Parathyroid adenoma (tissue), 2 donors: ENCODE measurements at regions not wholly inside any gene's neighbourhood (a gene's known extent, or its start where the extent isn't known, plus 50 kb on each side); places are given as distances from the start of the nearest gene placed in this dataset.

Source experiments
- H2AFZ ChIP-seq: fragments of 300-600 bp; sonication (generic); one replicate; pipeline ENCODE4 v1.7.0; 2017; ENCODE audit warnings: antibody characterized with exemption, mild to moderate bottlenecking
- H3K27ac ChIP-seq: fragments of 300-600 bp; sonication (generic); one replicate; pipeline ENCODE4 v1.7.0; 2017
- H3K27me3 ChIP-seq: fragments of 300-600 bp; sonication (generic); one replicate; pipeline ENCODE4 v1.7.0; 2017; ENCODE audit warnings: low read length; ENCODE audit not compliant: control insufficient read depth, insufficient read depth
- H3K36me3 ChIP-seq: fragments of 300-600 bp; sonication (generic); one replicate; pipeline ENCODE4 v1.7.0; 2017; ENCODE audit warnings: low read length; ENCODE audit not compliant: control insufficient read depth, insufficient read depth
- H3K4me1 ChIP-seq: fragments of 300-600 bp; sonication (generic); one replicate; pipeline ENCODE4 v1.7.0; 2017; ENCODE audit warnings: control low read depth
- H3K4me2 ChIP-seq: fragments of 300-600 bp; sonication (generic); one replicate; pipeline ENCODE4 v1.7.0; 2017; ENCODE audit warnings: low read length
- H3K4me3 ChIP-seq: fragments of 300-600 bp; sonication (generic); one replicate; pipeline ENCODE4 v1.7.0; 2017; ENCODE audit warnings: low read depth, low read length
- H3K79me2 ChIP-seq: fragments of 300-600 bp; sonication (generic); one replicate; pipeline ENCODE4 v1.7.0; 2017; ENCODE audit warnings: control low read depth
- H3K9ac ChIP-seq: fragments of 300-600 bp; sonication (generic); one replicate; pipeline ENCODE4 v1.7.0; 2017; ENCODE audit warnings: mild to moderate bottlenecking
- H3K9me3 ChIP-seq: fragments of 300-600 bp; sonication (generic); one replicate; pipeline ENCODE4 v1.7.0; 2017; ENCODE audit warnings: low read length; ENCODE audit not compliant: control insufficient read depth
- TF ChIP-seq, protein P1 (sequence below): fragments of 300-600 bp; sonication (generic); IDR thresholded peaks from one replicate; pipeline ENCODE4 v1.7.0; 2017; ENCODE audit warnings: antibody characterized with exemption, mild to moderate bottlenecking
- donor health status: primary hyperparathyroidism.

DNA sequence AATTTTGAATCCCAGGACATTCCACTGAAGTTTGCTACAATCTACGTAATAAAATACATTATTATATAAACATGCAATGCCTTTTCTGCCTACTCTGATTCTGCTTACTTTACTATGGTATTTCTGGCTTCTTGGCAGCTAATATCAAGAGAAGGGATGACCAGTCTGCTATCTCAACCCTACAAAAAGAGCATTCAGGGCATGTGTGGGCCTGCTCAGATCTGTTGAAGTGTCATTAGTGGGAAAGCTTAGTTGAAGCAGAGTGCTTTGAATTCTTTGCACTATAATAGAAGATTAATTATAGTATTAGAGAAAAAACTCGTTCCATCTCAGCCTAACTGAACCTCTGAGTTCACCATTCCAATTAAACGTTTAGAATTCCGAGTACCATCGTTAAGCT lies 339.5 kb upstream of the ISL1 start:
- H3K9me3 ChIP-seq = no peaks in the 10 kb centered on the region
- TF ChIP-seq, protein P1, sequence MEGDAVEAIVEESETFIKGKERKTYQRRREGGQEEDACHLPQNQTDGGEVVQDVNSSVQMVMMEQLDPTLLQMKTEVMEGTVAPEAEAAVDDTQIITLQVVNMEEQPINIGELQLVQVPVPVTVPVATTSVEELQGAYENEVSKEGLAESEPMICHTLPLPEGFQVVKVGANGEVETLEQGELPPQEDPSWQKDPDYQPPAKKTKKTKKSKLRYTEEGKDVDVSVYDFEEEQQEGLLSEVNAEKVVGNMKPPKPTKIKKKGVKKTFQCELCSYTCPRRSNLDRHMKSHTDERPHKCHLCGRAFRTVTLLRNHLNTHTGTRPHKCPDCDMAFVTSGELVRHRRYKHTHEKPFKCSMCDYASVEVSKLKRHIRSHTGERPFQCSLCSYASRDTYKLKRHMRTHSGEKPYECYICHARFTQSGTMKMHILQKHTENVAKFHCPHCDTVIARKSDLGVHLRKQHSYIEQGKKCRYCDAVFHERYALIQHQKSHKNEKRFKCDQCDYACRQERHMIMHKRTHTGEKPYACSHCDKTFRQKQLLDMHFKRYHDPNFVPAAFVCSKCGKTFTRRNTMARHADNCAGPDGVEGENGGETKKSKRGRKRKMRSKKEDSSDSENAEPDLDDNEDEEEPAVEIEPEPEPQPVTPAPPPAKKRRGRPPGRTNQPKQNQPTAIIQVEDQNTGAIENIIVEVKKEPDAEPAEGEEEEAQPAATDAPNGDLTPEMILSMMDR = no peak
- no peak overlapping the region for H3K4me2 ChIP-seq
- H3K36me3 ChIP-seq = no peaks in the 10 kb centered on the region
- H3K27ac ChIP-seq = no peak overlapping the region
- H3K4me3 ChIP-seq = no peak overlapping the region
- H2AFZ ChIP-seq = no peak overlapping the region
- no peak overlapping the region for H3K9ac ChIP-seq
- no peaks in the 10 kb centered on the region for H3K79me2 ChIP-seq
- H3K4me1 ChIP-seq = no peaks in the 10 kb centered on the region
- H3K27me3 ChIP-seq = no peaks in the 10 kb centered on the region

DNA sequence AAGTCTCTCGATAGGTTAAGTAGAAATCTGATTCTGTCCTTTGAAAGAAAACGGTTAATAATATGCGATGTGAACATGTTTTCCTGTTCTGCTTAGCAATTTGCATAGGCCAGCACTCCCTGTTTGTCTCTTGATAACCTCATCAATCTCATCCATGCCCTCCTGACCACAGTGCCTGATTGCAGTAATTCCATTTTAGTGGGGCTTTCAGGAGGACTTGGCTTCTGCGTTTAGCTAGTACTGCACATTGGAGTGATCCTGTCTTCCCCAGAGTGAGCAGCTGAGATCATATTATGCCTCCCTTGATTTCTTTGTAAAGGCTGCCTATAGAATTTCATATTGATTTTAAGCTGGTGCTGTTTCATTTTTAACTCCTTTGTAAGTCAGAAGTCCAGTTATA lies 335.9 kb upstream of the ISL1 start:
- Histone ChIP-seq H3K27me3 (no peaks in the 10 kb centered on the region), H3K27ac (no peak overlapping the region), H3K4me2 (no peak overlapping the region), H3K36me3 (no peaks in the 10 kb centered on the region), H3K4me1 (no peaks in the 10 kb centered on the region), H3K79me2 (no peaks in the 10 kb centered on the region), H3K4me3 (no peak overlapping the region), H3K9me3 (no peaks in the 10 kb centered on the region), H3K9ac (no peak overlapping the region), H2AFZ (no peak overlapping the region)
- TF ChIP-seq, protein P1 = no peak

DNA sequence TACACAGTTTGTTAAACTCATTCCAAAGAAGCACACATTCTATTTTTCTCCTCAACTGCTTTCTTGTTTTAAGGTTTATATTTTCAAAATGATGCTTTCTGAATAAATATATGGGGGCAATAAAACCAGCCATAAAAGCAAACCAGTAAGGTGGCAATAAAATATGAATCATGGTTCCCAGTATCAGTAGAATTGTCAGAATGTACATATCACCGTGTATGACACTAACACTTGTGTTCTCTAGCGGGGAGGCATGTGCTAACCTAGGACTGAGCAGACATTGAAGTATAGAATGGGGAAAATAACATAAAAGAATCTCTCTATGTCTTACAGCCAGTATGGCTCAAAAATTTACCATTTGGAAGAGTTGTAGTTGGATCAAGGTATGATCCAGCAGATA lies 329.9 kb upstream of the ISL1 start:
- TF ChIP-seq, protein P1 = no peak
- Histone ChIP-seq H3K36me3 (no peaks in the 10 kb centered on the region), H3K4me2 (no peak overlapping the region), H3K79me2 (no peaks in the 10 kb centered on the region), H3K9ac (no peak overlapping the region), H2AFZ (no peak overlapping the region), H3K4me3 (no peak overlapping the region), H3K9me3 (no peaks in the 10 kb centered on the region), H3K27me3 (no peaks in the 10 kb centered on the region), H3K27ac (no peak overlapping the region), H3K4me1 (no peaks in the 10 kb centered on the region)

DNA sequence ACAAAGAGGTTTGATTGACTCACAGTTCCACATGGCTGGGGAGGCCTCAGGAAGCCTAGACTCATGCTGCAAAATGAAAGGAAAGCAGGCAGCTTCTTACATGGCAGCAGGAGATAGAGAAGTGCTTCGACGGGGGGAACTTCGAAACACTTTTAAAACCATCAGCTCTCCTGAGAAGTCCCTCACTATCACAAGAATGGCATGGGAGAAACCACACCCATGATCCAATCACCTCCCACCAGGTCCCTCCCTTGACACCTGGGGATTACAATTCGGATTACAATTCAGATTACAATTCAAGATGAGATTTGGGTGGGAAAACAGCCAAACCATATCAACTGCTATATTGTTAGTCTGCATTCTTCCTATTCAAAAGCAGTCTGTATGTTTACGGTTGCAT lies 322.3 kb upstream of the ISL1 start:
- H3K9ac ChIP-seq = no peak overlapping the region
- no peak overlapping the region for H3K27ac ChIP-seq
- H3K4me2 ChIP-seq = no peak overlapping the region
- no peaks in the 10 kb centered on the region for H3K9me3 ChIP-seq
- H3K79me2 ChIP-seq = no peaks in the 10 kb centered on the region
- no peaks in the 10 kb centered on the region for H3K27me3 ChIP-seq
- no peaks in the 10 kb centered on the region for H3K36me3 ChIP-seq
- H2AFZ ChIP-seq = no peak overlapping the region
- no peak overlapping the region for H3K4me3 ChIP-seq
- TF ChIP-seq, protein P1 = no peak
- H3K4me1 ChIP-seq = no peaks in the 10 kb centered on the region

DNA sequence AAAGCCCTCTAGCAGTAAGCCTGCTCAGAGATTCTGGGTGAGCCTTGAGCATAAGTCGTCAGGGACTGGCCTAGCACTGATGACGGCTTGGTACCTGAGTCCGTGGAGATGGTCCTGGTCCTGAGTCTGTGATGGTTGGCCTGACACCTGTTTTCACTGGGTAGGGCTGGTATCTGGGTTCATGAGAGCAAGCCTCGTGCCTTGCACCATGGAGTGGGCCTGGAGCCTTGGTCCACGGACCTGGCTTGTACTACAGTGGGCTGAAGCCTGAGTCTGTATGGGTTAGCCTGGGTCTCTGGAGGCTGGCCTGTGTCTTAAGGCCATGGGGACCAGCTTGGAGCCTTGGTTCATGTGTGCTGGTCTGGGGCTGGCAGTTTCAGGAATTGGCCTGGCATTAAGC lies 310.3 kb upstream of the ISL1 start:
- Histone ChIP-seq H3K9ac (no peak overlapping the region), H3K36me3 (no peaks in the 10 kb centered on the region), H3K9me3 (no peaks in the 10 kb centered on the region), H2AFZ (no peak overlapping the region), H3K79me2 (no peaks in the 10 kb centered on the region), H3K27ac (no peak overlapping the region), H3K27me3 (no peaks in the 10 kb centered on the region), H3K4me1 (no peaks in the 10 kb centered on the region), H3K4me3 (no peak overlapping the region), H3K4me2 (no peak overlapping the region)
- TF ChIP-seq, protein P1 = no peak
